Mesenchymal stem cell (in vitro differentiated cells and primary cell): ENCODE measurements at regions not wholly inside any gene's neighbourhood (a gene's known extent, or its start where the extent isn't known, plus 50 kb on each side); places are given as distances from the start of the nearest gene placed in this dataset.
A peak's percentile ranks its signal among the peaks of the same experiment; 100 is the strongest.

Source experiments
- DNase-seq: peaks from one replicate; pipeline ENCODE4 v3.0.0-alpha.2; 2013
- H2AFZ ChIP-seq: one replicate; pipeline ENCODE4 v1.6.1; 2013; ENCODE audit warnings: low read depth, mild to moderate bottlenecking, control low read depth, inconsistent platforms, low read length, moderate library complexity
- H2AK5ac ChIP-seq: 2 replicates; pipeline ENCODE4 v1.6.1; 2013; ENCODE audit warnings: low read length, moderate library complexity, mild to moderate bottlenecking, inconsistent platforms; ENCODE audit not compliant: severe bottlenecking
- H2BK120ac ChIP-seq: one replicate; pipeline ENCODE4 v1.6.1; 2013; ENCODE audit warnings: low read depth, mild to moderate bottlenecking, inconsistent platforms, low read length, moderate library complexity
- H2BK12ac ChIP-seq, 2 experiments: one replicate each; pipeline ENCODE4 v1.6.1; 2013; ENCODE audit warnings: inconsistent platforms in 2 of 2, low read length in 2 of 2, mild to moderate bottlenecking in 2 of 2, moderate library complexity in 2 of 2, control low read depth in 1 of 2
- H2BK15ac ChIP-seq: one replicate; pipeline ENCODE4 v1.6.1; 2013; ENCODE audit warnings: mild to moderate bottlenecking, low read depth, inconsistent platforms; ENCODE audit not compliant: poor library complexity, severe bottlenecking
- H2BK5ac ChIP-seq: 2 replicates; pipeline ENCODE4 v1.6.1; 2013; ENCODE audit warnings: low read depth, mild to moderate bottlenecking, low read length, control low read depth, inconsistent platforms; ENCODE audit not compliant: poor library complexity, severe bottlenecking
- H3K14ac ChIP-seq, 2 experiments: one replicate each; pipeline ENCODE4 v1.6.1; 2013; ENCODE audit warnings: inconsistent platforms in 2 of 2, low read length in 2 of 2, control low read depth in 1 of 2, mild to moderate bottlenecking in 1 of 2, moderate library complexity in 1 of 2
- H3K18ac ChIP-seq, 2 experiments: one replicate each; pipeline ENCODE4 v1.6.1; 2013; ENCODE audit warnings: inconsistent platforms in 2 of 2, low read length in 2 of 2, control low read depth in 1 of 2, low read depth in 1 of 2, mild to moderate bottlenecking in 1 of 2
- H3K23ac ChIP-seq, 2 experiments: one replicate each; pipeline ENCODE4 v1.6.1; 2013; ENCODE audit warnings: inconsistent platforms in 2 of 2, low read length in 2 of 2, mild to moderate bottlenecking in 2 of 2, moderate library complexity in 2 of 2, control low read depth in 1 of 2
- H3K27ac ChIP-seq: 2 replicates; pipeline ENCODE4 v1.5.1; 2013; ENCODE audit warnings: mild to moderate bottlenecking, moderate library complexity, low read length, control low read depth, inconsistent platforms; ENCODE audit not compliant: poor library complexity, severe bottlenecking
- H3K27me3 ChIP-seq, 2 experiments: 2 replicates each; pipeline versions ENCODE4 v1.6.1 to v1.7.0; 2013; ENCODE audit warnings: low read length in 2 of 2, mild to moderate bottlenecking in 2 of 2, moderate library complexity in 2 of 2, control low read depth in 1 of 2, inconsistent platforms in 1 of 2; ENCODE audit not compliant: control insufficient read depth in 1 of 2, insufficient read depth in 1 of 2
- H3K36me3 ChIP-seq, 2 experiments: 2 replicates each; pipeline versions ENCODE4 v1.6.1 to v1.7.0; 2013; ENCODE audit warnings: low read length in 2 of 2, control low read depth in 1 of 2, inconsistent platforms in 1 of 2, low read depth in 1 of 2, mild to moderate bottlenecking in 1 of 2; ENCODE audit not compliant: insufficient read depth in 2 of 2, control insufficient read depth in 1 of 2
- H3K4ac ChIP-seq, 2 experiments: one replicate each; pipeline ENCODE4 v1.6.1; 2013; ENCODE audit warnings: inconsistent platforms in 2 of 2, low read length in 2 of 2, mild to moderate bottlenecking in 2 of 2, moderate library complexity in 2 of 2, control low read depth in 1 of 2, low read depth in 1 of 2
- H3K4me1 ChIP-seq: 2 replicates; pipeline ENCODE4 v1.6.1; 2013; ENCODE audit warnings: low read depth, low read length, control low read depth; ENCODE audit not compliant: control insufficient read depth, insufficient read depth
- H3K4me2 ChIP-seq: 2 replicates; pipeline ENCODE4 v1.6.1; 2013; ENCODE audit warnings: low read length, mild to moderate bottlenecking, inconsistent platforms; ENCODE audit not compliant: poor library complexity, severe bottlenecking
- H3K4me3 ChIP-seq, 2 experiments: 2 replicates each; pipeline versions ENCODE4 v1.5.1 to v1.7.0; 2013; ENCODE audit warnings: low read length in 2 of 2, mild to moderate bottlenecking in 2 of 2, control low read depth in 1 of 2, low read depth in 1 of 2; ENCODE audit not compliant: insufficient read depth in 1 of 2
- H3K79me1 ChIP-seq: replicated peaks from 2 replicates; pipeline ENCODE4 v1.6.1; 2013; ENCODE audit warnings: mild to moderate bottlenecking, control low read depth, low read length, inconsistent platforms; ENCODE audit not compliant: poor library complexity, severe bottlenecking
- H3K9ac ChIP-seq: 2 replicates; pipeline ENCODE4 v1.7.0; 2013; ENCODE audit warnings: mild to moderate bottlenecking, low read length, moderate library complexity
- H3K9me3 ChIP-seq: 2 replicates; pipeline ENCODE4 v1.7.0; 2013; ENCODE audit warnings: mild to moderate bottlenecking, low read length; ENCODE audit not compliant: control insufficient read depth
- H4K8ac ChIP-seq: one replicate; pipeline ENCODE4 v1.6.1; 2013; ENCODE audit warnings: inconsistent platforms, mild to moderate bottlenecking, low read length, moderate library complexity
- H4K91ac ChIP-seq: one replicate; pipeline ENCODE4 v1.6.1; 2013; ENCODE audit warnings: mild to moderate bottlenecking, low read length, inconsistent platforms
- WGBS: methylation state at CpG from one replicate; pipeline ENCODE4 v1.1.7; 2013; ENCODE audit warnings: mixed read lengths; 5-methylcytosine and 5-hydroxymethylcytosine counted together

DNA sequence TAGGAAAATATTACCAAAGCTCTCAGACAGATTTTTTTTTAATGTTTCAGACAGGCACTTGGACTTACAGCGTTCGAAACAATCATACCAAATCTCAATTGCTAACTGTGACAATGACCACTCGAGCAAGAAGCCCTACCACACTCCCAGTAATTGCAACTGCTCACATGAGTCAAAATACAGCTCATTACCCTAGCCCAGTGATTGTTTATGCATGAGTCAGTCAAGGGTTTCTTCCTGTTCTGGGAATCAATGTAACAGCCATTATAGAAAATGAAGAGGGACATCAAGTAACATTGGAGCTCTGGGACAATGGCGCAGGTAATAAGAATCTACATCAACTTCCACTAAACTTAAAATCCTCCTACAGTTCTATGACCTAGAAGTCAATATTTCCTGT, 56.1 kb upstream of the SH3GLB1 start:
- Histone ChIP-seq H3K23ac (no peak overlapping the region), H3K4ac (no peak overlapping the region), H2BK120ac (no peak overlapping the region), H4K8ac (no peak overlapping the region), H3K9ac (peak overlapping the region; percentile 9), H3K27ac (no peak overlapping the region), H3K4me2 (no peak overlapping the region), H2BK12ac (no peak overlapping the region), H3K4me1 (no peaks in the 10 kb centered on the region), H2AK5ac (no peak overlapping the region), H3K14ac (no peak overlapping the region), H3K36me3 (no peaks in the 10 kb centered on the region), H3K27me3 (no peaks in the 10 kb centered on the region), H3K4me3 (no peak overlapping the region), H2BK5ac (no peak overlapping the region), H2AFZ (no peak overlapping the region), H3K18ac (no peak overlapping the region), H2BK15ac (no peak overlapping the region), H3K9me3 (no peaks in the 10 kb centered on the region), H4K91ac (no peak overlapping the region), H3K79me1 (no peaks in the 10 kb centered on the region)
- peak; percentile 83 for DNase-seq
- WGBS, result 14% methylated on average over 3 of the region's 4 CpGs

DNA sequence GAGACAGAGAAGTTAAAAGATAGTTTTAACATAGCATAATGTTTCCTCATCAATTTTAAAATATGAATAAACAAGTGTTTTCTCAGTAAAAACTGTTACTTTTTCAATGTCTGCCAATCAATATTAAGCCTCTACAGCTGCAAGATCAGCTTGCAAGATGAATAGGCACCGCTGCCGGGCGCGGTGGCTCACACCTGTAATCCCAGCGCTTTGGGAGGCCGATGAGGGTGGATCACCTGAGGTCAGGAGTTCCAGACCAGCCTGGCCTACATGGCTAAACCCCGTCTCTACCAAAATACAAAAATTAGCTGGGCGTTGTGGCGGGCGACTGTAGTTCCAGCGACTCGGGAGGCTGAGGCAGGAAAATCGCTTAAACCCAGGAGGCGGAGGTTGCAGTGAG, 54.8 kb upstream of the SH3GLB1 start:
- no peak overlapping the region for H2BK12ac ChIP-seq
- no peak overlapping the region for H2AFZ ChIP-seq
- no peak overlapping the region for H2AK5ac ChIP-seq
- no peak overlapping the region for H2BK5ac ChIP-seq
- H4K91ac ChIP-seq, result no peak overlapping the region
- no peaks in the 10 kb centered on the region for H3K79me1 ChIP-seq
- H2BK15ac ChIP-seq, result no peak overlapping the region
- no peaks in the 10 kb centered on the region for H3K9me3 ChIP-seq
- no peak for DNase-seq
- H3K14ac ChIP-seq, result no peak overlapping the region
- H3K4me2 ChIP-seq, result no peak overlapping the region
- no peaks in the 10 kb centered on the region for H3K4me1 ChIP-seq
- no peak overlapping the region for H3K18ac ChIP-seq
- H3K4me3 ChIP-seq, result no peak overlapping the region
- 96% methylated on average over 13 of the region's 14 CpGs for WGBS
- no peak overlapping the region for H2BK120ac ChIP-seq
- no peak overlapping the region for H3K23ac ChIP-seq
- no peaks in the 10 kb centered on the region for H3K27me3 ChIP-seq
- no peak overlapping the region for H3K9ac ChIP-seq
- H3K4ac ChIP-seq, result no peak overlapping the region
- no peak overlapping the region for H3K27ac ChIP-seq
- H3K36me3 ChIP-seq, result no peaks in the 10 kb centered on the region
- no peak overlapping the region for H4K8ac ChIP-seq

DNA sequence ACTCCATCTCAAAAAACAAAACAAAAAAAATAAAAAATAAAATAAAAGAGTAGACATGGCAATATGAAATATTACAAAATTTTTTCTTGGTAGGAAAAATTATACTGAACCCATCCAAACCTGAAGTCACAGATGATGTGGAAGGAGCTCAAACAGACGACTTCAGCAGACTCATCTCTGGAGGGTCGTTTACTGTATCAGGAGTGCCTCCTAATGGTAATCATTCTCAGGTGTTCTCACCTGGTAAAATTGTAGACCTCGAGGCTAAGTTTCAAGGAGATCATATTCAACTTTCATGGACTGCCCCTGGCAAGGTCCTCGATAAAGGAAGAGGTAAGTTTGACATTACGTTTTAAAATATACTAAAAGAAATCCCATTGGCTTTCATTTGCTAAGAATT, 54.3 kb upstream of the SH3GLB1 start:
- Histone ChIP-seq H2AK5ac (no peak overlapping the region), H3K9ac (no peak overlapping the region), H4K8ac (no peak overlapping the region), H3K4me1 (no peaks in the 10 kb centered on the region), H3K36me3 (no peaks in the 10 kb centered on the region), H3K27ac (no peak overlapping the region), H3K27me3 (no peaks in the 10 kb centered on the region), H3K79me1 (no peaks in the 10 kb centered on the region), H2BK12ac (no peak overlapping the region), H3K23ac (no peak overlapping the region), H3K4me2 (no peak overlapping the region), H3K14ac (no peak overlapping the region), H3K18ac (no peak overlapping the region), H2BK5ac (no peak overlapping the region), H2AFZ (no peak overlapping the region), H4K91ac (no peak overlapping the region), H3K4me3 (no peak overlapping the region), H2BK15ac (no peak overlapping the region), H3K4ac (no peak overlapping the region), H2BK120ac (no peak overlapping the region), H3K9me3 (no peaks in the 10 kb centered on the region)
- DNase-seq, result no peak
- 61% methylated on average over 3 of the region's 5 CpGs for WGBS
